GM12878 (cell line): ENCODE measurements at regions not wholly inside any gene's neighbourhood (a gene's known extent, or its start where the extent isn't known, plus 50 kb on each side); places are given as distances from the start of the nearest gene placed in this dataset.

Source experiments
- ATAC-seq: fragments of 200-7000 bp; cut with Tn5 transposase; 3 replicates; pipeline ENCODE4 v1.9.1; 2020; ENCODE audit warnings: mild to moderate bottlenecking, moderate library complexity
- BruUV-seq: library from RNA; stranded (reverse); fragments of 400-500 nt; replicated peaks from 2 replicates; lab custom pipeline; 2021; lab: Mats Ljungman, UMichigan
- CTCF ChIA-PET: fragments of 300-600 bp; sonication (Branson Sonifier 250); formaldehyde crosslinking; extraction: SDS; loops from one replicate; lab custom pipeline; 2021; ENCODE audit warnings: inconsistent platforms; lab: Yijun Ruan, JAX
- POLR2A ChIA-PET: fragments of 350-600 bp; formaldehyde crosslinking; extraction: SDS; loops from one replicate; lab custom pipeline; 2021; ENCODE audit warnings: inconsistent platforms; lab: Charles Lee
- RAD21 ChIA-PET: fragments of 300-600 bp; sonication (Branson Sonifier 250); formaldehyde crosslinking; loops from one replicate; lab custom pipeline; 2023; ENCODE audit warnings: antibody characterized with exemption; ENCODE audit not compliant: unreplicated experiment; lab: Charles Lee
- SMC1A ChIA-PET: fragments of 300-600 bp; sonication (Branson Sonifier 250); formaldehyde crosslinking; loops from one replicate; lab custom pipeline; 2023; ENCODE audit not compliant: unreplicated experiment, uncharacterized antibody; lab: Charles Lee
- DNase-seq: peaks from one replicate; pipeline ENCODE4 v3.0.0-alpha.2; 2011; ENCODE audit warnings: low read depth, low spot score
- FAIRE-seq: peaks from 3 replicates; lab custom pipeline; 2011; peaks lifted over from hg19 to GRCh38; lab: Jason Lieb, UNC
- H2AFZ ChIP-seq: 2 replicates; pipeline ENCODE4 v1.6.0; 2011; ENCODE audit warnings: low read depth, low read length, control low read depth; ENCODE audit not compliant: control insufficient read depth
- H3K27ac ChIP-seq: 2 replicates; pipeline ENCODE4 v1.5.1; 2011; ENCODE audit warnings: control low read depth; ENCODE audit not compliant: control insufficient read depth, insufficient read depth
- H3K27me3 ChIP-seq, 2 experiments: replicated peaks in 1 of 2; 2 replicates each; pipeline versions ENCODE4 v1.6.0 to v1.6.1; 2011; ENCODE audit warnings: low read length in 1 of 2; ENCODE audit not compliant: control insufficient read depth in 2 of 2, insufficient read depth in 2 of 2
- H3K36me3 ChIP-seq, 2 experiments: 2 replicates each; pipeline ENCODE4 v1.5.1; 2011; ENCODE audit warnings: low read length in 1 of 2; ENCODE audit not compliant: control insufficient read depth in 2 of 2, insufficient read depth in 2 of 2
- H3K4me1 ChIP-seq: 2 replicates; pipeline ENCODE4 v1.6.1; 2011; ENCODE audit warnings: mild to moderate bottlenecking, low read length, moderate library complexity, mixed read lengths; ENCODE audit not compliant: control insufficient read depth, insufficient read depth
- H3K4me2 ChIP-seq: 2 replicates; pipeline ENCODE4 v1.6.0; 2011; ENCODE audit warnings: control low read depth; ENCODE audit not compliant: control insufficient read depth, insufficient read depth
- H3K4me3 ChIP-seq: fragments of 200-600 bp; sonication (generic); 2 replicates; pipeline ENCODE4 v1.5.1; 2016
- H3K79me2 ChIP-seq: 2 replicates; pipeline ENCODE4 v1.6.0; 2011; ENCODE audit warnings: low read length; ENCODE audit not compliant: control insufficient read depth, insufficient read depth
- H3K9ac ChIP-seq: 2 replicates; pipeline ENCODE4 v1.8.0; 2011; ENCODE audit warnings: low read length, control low read depth, mixed read lengths; ENCODE audit not compliant: control insufficient read depth, insufficient read depth
- H3K9me3 ChIP-seq: replicated peaks from 3 replicates; pipeline ENCODE4 v1.5.1; 2011; ENCODE audit warnings: mild to moderate bottlenecking, low read length; ENCODE audit not compliant: control insufficient read depth, insufficient read depth
- H4K20me1 ChIP-seq: 2 replicates; pipeline ENCODE4 v1.6.0; 2011; ENCODE audit not compliant: control insufficient read depth, insufficient read depth
- ATF7 ChIP-seq: fragments of 450-650 bp; IDR thresholded peaks from 2 replicates; pipeline ENCODE4 v1.6.1; 2016; ENCODE audit warnings: low read depth, mild to moderate bottlenecking
- BHLHE40 ChIP-seq, 2 experiments: fragments of 450-650 bp in 1 of 2; IDR thresholded peaks; 2 replicates each; pipeline ENCODE4 v1.6.1; 2011 to 2017; ENCODE audit warnings: low read depth in 2 of 2, borderline replicate concordance in 1 of 2, improper control_type of control experiment in 1 of 2, low read length in 1 of 2, mild to moderate bottlenecking in 1 of 2
- CBFB ChIP-seq: IDR thresholded peaks from 2 replicates; pipeline ENCODE4 v1.6.1; 2016; ENCODE audit warnings: antibody characterized with exemption, low read depth
- CBX3 ChIP-seq: fragments of 200-600 bp; sonication (generic); IDR thresholded peaks from 2 replicates; pipeline ENCODE4 v1.6.1; 2016; ENCODE audit warnings: low read depth, borderline replicate concordance
- CREB1 ChIP-seq: IDR thresholded peaks from 2 replicates; pipeline ENCODE4 v1.6.1; 2012; ENCODE audit warnings: low read depth, mild to moderate bottlenecking, inconsistent platforms
- KDM1A ChIP-seq: fragments of 200-600 bp; sonication (generic); IDR thresholded peaks from 2 replicates; pipeline ENCODE4 v1.6.1; 2016; ENCODE audit warnings: borderline replicate concordance
- MEF2B ChIP-seq: fragments of 450-650 bp; IDR thresholded peaks from 2 replicates; pipeline ENCODE4 v1.6.1; 2018; ENCODE audit warnings: mild to moderate bottlenecking, moderate library complexity; ENCODE audit not compliant: partially characterized antibody, poor library complexity, severe bottlenecking
- POLR2AphosphoS2 ChIP-seq: IDR thresholded peaks from 2 replicates; pipeline ENCODE4 v1.6.1; 2011; ENCODE audit warnings: low read depth, mild to moderate bottlenecking, low read length, improper control_type of control experiment, moderate library complexity
- RUNX3 ChIP-seq: IDR thresholded peaks from 2 replicates; pipeline ENCODE4 v1.6.1; 2012; ENCODE audit warnings: low read length, inconsistent platforms
- TARDBP ChIP-seq: IDR thresholded peaks from 2 replicates; pipeline ENCODE4 v1.6.1; 2016; ENCODE audit warnings: borderline replicate concordance
- in situ Hi-C: fragments of 300-500 bp; cut with MboI; formaldehyde crosslinking; loops from 9 replicates; pipeline ENCODE4 v1.14.3; 2018; ENCODE audit warnings: mixed read lengths
- intact Hi-C: fragments of 100-400 bp; cut with micrococcal nuclease; formaldehyde crosslinking; loops from one replicate; pipeline ENCODE4 v1.14.2; 2022; ENCODE audit not compliant: unreplicated experiment
- TF ChIP-seq, protein P1 (sequence below): fragments of 450-650 bp; IDR thresholded peaks from 2 replicates; pipeline ENCODE4 v1.6.1; 2017; ENCODE audit warnings: borderline replicate concordance
- TF ChIP-seq, protein P2 (sequence below): fragments of 450-650 bp; IDR thresholded peaks from 2 replicates; pipeline ENCODE4 v1.6.1; 2017; ENCODE audit warnings: mild to moderate bottlenecking, low read depth, inconsistent platforms; ENCODE audit not compliant: poor library complexity, severe bottlenecking
- TF ChIP-seq, protein P3 (sequence below): fragments of 450-650 bp; formaldehyde crosslinking; IDR thresholded peaks from 2 replicates; pipeline ENCODE4 v1.5.0; 2022; ENCODE audit warnings: mild to moderate bottlenecking, missing genetic modification characterization
- TF ChIP-seq, protein P4 (sequence below): fragments of 450-650 bp; IDR thresholded peaks from 2 replicates; pipeline ENCODE4 v1.6.1; 2018; ENCODE audit warnings: borderline replicate concordance, mild to moderate bottlenecking; ENCODE audit not compliant: partially characterized antibody

DNA sequence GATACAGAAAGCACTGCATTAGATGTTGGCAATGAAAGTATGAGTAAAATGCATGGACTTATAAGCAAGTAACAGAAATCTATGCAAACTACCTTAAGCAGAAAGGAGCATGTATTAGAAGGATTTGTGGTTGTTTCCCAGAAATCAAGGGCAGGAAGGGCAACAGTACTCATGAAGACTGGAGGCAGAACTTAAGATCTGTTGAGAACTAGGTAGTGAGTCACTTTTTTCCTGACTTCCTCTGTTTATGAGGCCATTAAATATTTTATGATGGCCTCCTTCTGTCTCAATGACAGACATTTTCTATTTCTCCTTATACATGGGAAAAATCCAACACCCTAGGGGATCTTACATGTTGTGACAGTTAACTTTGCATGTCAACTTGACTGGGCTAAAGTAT lies 398.2 kb downstream of the MID1IP1 start:
- ChIA-PET RAD21 (no interaction called here), CTCF (no interaction called here), POLR2A (no interaction called here), SMC1A (no interaction called here)
- Histone ChIP-seq H3K79me2 (no peaks in the 10 kb centered on the region), H3K4me1 (peaks cover 18% of the 10 kb centered on the region), H3K4me2 (no peak overlapping the region), H3K36me3 (no peaks in the 10 kb centered on the region), H4K20me1 (no peaks in the 10 kb centered on the region), H3K27ac (no peak overlapping the region), H3K4me3 (no peak overlapping the region), H2AFZ (no peak overlapping the region), H3K9me3 (no peaks in the 10 kb centered on the region), H3K27me3 (no peaks in the 10 kb centered on the region), H3K9ac (no peak overlapping the region)
- ATAC-seq = no peak
- BruUV-seq = no TSS peak
- in situ Hi-C loops = no loop called here
- DNase-seq = no peak
- TF ChIP-seq KDM1A (no peak), CBFB (no peak), CBX3 (no peak), ATF7 (no peak), CREB1 (no peak), POLR2AphosphoS2 (no peak), BHLHE40 (IDR thresholded peaks at IDR 0.05; ENCODE audit: borderline replicate concordance in 1 of 2, low read depth in 2 of 2, low read length in 1 of 2) (no peak), MEF2B (no peak), TARDBP (no peak), RUNX3 (no peak)
- TF ChIP-seq, protein P1, sequence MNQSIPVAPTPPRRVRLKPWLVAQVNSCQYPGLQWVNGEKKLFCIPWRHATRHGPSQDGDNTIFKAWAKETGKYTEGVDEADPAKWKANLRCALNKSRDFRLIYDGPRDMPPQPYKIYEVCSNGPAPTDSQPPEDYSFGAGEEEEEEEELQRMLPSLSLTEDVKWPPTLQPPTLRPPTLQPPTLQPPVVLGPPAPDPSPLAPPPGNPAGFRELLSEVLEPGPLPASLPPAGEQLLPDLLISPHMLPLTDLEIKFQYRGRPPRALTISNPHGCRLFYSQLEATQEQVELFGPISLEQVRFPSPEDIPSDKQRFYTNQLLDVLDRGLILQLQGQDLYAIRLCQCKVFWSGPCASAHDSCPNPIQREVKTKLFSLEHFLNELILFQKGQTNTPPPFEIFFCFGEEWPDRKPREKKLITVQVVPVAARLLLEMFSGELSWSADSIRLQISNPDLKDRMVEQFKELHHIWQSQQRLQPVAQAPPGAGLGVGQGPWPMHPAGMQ = no peak
- TF ChIP-seq, protein P2, sequence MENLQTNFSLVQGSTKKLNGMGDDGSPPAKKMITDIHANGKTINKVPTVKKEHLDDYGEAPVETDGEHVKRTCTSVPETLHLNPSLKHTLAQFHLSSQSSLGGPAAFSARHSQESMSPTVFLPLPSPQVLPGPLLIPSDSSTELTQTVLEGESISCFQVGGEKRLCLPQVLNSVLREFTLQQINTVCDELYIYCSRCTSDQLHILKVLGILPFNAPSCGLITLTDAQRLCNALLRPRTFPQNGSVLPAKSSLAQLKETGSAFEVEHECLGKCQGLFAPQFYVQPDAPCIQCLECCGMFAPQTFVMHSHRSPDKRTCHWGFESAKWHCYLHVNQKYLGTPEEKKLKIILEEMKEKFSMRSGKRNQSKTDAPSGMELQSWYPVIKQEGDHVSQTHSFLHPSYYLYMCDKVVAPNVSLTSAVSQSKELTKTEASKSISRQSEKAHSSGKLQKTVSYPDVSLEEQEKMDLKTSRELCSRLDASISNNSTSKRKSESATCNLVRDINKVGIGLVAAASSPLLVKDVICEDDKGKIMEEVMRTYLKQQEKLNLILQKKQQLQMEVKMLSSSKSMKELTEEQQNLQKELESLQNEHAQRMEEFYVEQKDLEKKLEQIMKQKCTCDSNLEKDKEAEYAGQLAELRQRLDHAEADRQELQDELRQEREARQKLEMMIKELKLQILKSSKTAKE = no peak
- TF ChIP-seq, protein P3, sequence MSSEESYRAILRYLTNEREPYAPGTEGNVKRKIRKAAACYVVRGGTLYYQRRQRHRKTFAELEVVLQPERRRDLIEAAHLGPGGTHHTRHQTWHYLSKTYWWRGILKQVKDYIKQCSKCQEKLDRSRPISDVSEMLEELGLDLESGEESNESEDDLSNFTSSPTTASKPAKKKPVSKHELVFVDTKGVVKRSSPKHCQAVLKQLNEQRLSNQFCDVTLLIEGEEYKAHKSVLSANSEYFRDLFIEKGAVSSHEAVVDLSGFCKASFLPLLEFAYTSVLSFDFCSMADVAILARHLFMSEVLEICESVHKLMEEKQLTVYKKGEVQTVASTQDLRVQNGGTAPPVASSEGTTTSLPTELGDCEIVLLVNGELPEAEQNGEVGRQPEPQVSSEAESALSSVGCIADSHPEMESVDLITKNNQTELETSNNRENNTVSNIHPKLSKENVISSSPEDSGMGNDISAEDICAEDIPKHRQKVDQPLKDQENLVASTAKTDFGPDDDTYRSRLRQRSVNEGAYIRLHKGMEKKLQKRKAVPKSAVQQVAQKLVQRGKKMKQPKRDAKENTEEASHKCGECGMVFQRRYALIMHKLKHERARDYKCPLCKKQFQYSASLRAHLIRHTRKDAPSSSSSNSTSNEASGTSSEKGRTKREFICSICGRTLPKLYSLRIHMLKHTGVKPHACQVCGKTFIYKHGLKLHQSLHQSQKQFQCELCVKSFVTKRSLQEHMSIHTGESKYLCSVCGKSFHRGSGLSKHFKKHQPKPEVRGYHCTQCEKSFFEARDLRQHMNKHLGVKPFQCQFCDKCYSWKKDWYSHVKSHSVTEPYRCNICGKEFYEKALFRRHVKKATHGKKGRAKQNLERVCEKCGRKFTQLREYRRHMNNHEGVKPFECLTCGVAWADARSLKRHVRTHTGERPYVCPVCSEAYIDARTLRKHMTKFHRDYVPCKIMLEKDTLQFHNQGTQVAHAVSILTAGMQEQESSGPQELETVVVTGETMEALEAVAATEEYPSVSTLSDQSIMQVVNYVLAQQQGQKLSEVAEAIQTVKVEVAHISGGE (CRISPR knock-in tag) = no peak
- TF ChIP-seq, protein P4, sequence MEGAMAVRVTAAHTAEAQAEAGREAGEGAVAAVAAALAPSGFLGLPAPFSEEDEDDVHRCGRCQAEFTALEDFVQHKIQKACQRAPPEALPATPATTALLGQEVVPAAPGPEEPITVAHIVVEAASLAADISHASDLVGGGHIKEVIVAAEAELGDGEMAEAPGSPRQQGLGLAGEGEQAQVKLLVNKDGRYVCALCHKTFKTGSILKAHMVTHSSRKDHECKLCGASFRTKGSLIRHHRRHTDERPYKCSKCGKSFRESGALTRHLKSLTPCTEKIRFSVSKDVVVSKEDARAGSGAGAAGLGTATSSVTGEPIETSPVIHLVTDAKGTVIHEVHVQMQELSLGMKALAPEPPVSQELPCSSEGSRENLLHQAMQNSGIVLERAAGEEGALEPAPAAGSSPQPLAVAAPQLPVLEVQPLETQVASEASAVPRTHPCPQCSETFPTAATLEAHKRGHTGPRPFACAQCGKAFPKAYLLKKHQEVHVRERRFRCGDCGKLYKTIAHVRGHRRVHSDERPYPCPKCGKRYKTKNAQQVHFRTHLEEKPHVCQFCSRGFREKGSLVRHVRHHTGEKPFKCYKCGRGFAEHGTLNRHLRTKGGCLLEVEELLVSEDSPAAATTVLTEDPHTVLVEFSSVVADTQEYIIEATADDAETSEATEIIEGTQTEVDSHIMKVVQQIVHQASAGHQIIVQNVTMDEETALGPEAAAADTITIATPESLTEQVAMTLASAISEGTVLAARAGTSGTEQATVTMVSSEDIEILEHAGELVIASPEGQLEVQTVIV = no peak
- intact Hi-C loops = loop anchor here (5.0 kb wide), 1 partner anchor 42 kb away; no protein-coding TSS in a partner anchor
- FAIRE-seq = no peak
